Heart left ventricle (tissue), 16 donors: ENCODE measurements at regions not wholly inside any gene's neighbourhood (a gene's known extent, or its start where the extent isn't known, plus 50 kb on each side); places are given as distances from the start of the nearest gene placed in this dataset.

ENCODE experiments used
- ATAC-seq, 4 donors: fragments of 200-7000 bp; cut with Tn5 transposase; one replicate each; pipeline ENCODE4 v1.9.1; 2020 to 2022; ENCODE audit warnings: moderate library complexity in 4 of 4, mild to moderate bottlenecking in 3 of 4, moderate number of reproducible peaks in 1 of 4
- DNase-seq, 5 donors: peaks; one replicate each; pipeline ENCODE4 v3.0.0-alpha.2; 2020
- H3K27ac ChIP-seq, 12 donors: fragments of 200-600 bp; sonication (generic) in 4 of 12; one replicate each; pipeline versions ENCODE4 v1.5.0 to v1.8.0; 2016 to 2022; ENCODE audit warnings: mild to moderate bottlenecking in 2 of 12
- H3K27me3 ChIP-seq, 9 donors: fragments of 200-600 bp; sonication (generic) in 2 of 9; one replicate each; pipeline versions ENCODE4 v1.5.1 to v1.8.0; 2016 to 2022; ENCODE audit warnings: mild to moderate bottlenecking in 3 of 9
- H3K36me3 ChIP-seq, 9 donors: fragments of 200-600 bp; sonication (generic) in 2 of 9; one replicate each; pipeline versions ENCODE4 v1.5.0 to v1.8.0; 2018 to 2022; ENCODE audit warnings: mild to moderate bottlenecking in 2 of 9
- H3K4me1 ChIP-seq, 12 donors: fragments of 200-600 bp; sonication (generic) in 4 of 12; one replicate each; pipeline versions ENCODE4 v1.5.0 to v1.8.0; 2016 to 2022; ENCODE audit warnings: mild to moderate bottlenecking in 3 of 12
- H3K4me3 ChIP-seq, 12 donors: fragments of 200-600 bp; sonication (generic) in 4 of 12; one replicate each; pipeline versions ENCODE4 v1.5.0 to v1.8.0; 2017 to 2022; ENCODE audit warnings: mild to moderate bottlenecking in 9 of 12, moderate library complexity in 4 of 12
- H3K9me3 ChIP-seq, 12 donors: fragments of 200-600 bp; sonication (generic) in 4 of 12; one replicate each; pipeline versions ENCODE4 v1.5.0 to v1.8.0; 2016 to 2022; ENCODE audit warnings: mild to moderate bottlenecking in 1 of 12
- POLR2A ChIP-seq, 2 donors: fragments of 450-650 bp; IDR thresholded peaks; one replicate each; pipeline ENCODE4 v1.6.1; 2017; ENCODE audit warnings: antibody characterized with exemption in 2 of 2, mild to moderate bottlenecking in 2 of 2, moderate library complexity in 2 of 2
- WGBS, 4 donors: extraction: QIAGEN DNeasy Blood & Tissue Kit in 2 of 4; methylation state at CpG; one replicate each; pipeline versions ENCODE4 v1.1.5 to v1.1.7; 2013 to 2018; 5-methylcytosine and 5-hydroxymethylcytosine counted together
- intact Hi-C, 10 donors: fragments of 100-400 bp; cut with DNase I; formaldehyde crosslinking; loops; one replicate each; pipeline versions ENCODE4 v1.11.1 to v1.14.2; 2022
- TF ChIP-seq, protein P1 (sequence below), 12 donors: fragments of 200-600 bp; sonication (generic) in 4 of 12; IDR thresholded peaks; one replicate each; pipeline versions ENCODE4 v1.5.0 to v1.8.0; 2018 to 2022; ENCODE audit warnings: antibody characterized with exemption in 12 of 12, mild to moderate bottlenecking in 5 of 12
- donor health status: ischemic (EF 13 %, LVEDD 7.1; RV severe dilation, severe dysfunction).
- donor health status: healthy with polysubstance abuse.
- donor health status: DM: no; HTN: yes; CAD: no.
- donor health status: DM: no; HTN: no; CAD: no.
- donor health status: ischemic (EF 25% LVEDD 6.9; RV normal size, moderate dysfunction).
- donor health status: ischemic (EF 25% LVEDD 5.7; RV mildly dilated, moderate dysfunction).
- donor health status: healthy.
- donor health status: DM: yes; HTN: yes; CAD: no.
- donor health status: ischemic (EF 35%, LVEDD 5.7; RV mildly dilated, moderate dysfunction).
- donor health status: nonischemic (EF 11% LVEDD 7.7; RV severe dilation, severe dysfunction).
- donor health status: DM: yes; HTN: yes; CAD: no.
- donor health status: PGD.
- donor health status: ischemic (EF 29% LVEDD 5.4; RV normal size, mild dysfunction).
- donor health status: nonischemic (EF 23%, LVEDD 6.1; RV moderate dilation, normal function).

DNA sequence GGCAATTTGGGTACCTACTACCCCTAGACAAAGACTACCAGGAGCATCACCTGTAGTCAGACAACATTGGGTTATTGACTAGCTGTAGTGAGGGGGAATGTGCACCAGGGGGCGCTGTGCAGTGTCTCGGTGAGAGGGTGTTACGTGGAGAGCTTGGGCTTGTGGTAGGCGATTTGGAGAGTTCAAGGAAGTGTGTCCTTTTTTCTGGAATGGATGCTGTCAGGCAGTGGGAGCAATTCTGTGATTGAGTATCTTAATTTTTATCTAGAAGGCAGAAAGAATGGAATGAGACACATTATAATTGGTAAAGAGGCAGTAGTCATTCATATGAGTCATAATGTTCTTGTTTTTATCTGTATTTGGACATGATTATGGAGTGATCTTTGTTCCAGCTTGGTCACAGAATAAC is 187.7 kb downstream of the GALC start:
- Histone ChIP-seq H3K4me1 (no peaks in the 10 kb centered on the region), H3K9me3 (no peaks in the 10 kb centered on the region), H3K27me3 (no peaks in the 10 kb centered on the region), H3K27ac (peak overlapping the region in 1 of 12 donors; percentile 30), H3K4me3 (no peak overlapping the region), H3K36me3 (no peaks in the 10 kb centered on the region)
- peak in 3 of 5 donors; percentile 25 to 37 (median 34) for DNase-seq
- TF ChIP-seq, protein P1, sequence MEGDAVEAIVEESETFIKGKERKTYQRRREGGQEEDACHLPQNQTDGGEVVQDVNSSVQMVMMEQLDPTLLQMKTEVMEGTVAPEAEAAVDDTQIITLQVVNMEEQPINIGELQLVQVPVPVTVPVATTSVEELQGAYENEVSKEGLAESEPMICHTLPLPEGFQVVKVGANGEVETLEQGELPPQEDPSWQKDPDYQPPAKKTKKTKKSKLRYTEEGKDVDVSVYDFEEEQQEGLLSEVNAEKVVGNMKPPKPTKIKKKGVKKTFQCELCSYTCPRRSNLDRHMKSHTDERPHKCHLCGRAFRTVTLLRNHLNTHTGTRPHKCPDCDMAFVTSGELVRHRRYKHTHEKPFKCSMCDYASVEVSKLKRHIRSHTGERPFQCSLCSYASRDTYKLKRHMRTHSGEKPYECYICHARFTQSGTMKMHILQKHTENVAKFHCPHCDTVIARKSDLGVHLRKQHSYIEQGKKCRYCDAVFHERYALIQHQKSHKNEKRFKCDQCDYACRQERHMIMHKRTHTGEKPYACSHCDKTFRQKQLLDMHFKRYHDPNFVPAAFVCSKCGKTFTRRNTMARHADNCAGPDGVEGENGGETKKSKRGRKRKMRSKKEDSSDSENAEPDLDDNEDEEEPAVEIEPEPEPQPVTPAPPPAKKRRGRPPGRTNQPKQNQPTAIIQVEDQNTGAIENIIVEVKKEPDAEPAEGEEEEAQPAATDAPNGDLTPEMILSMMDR (IDR thresholded peaks at IDR 0.05), result peak; percentile 46 to 69 (median 60)
- no peak for TF ChIP-seq POLR2A (IDR thresholded peaks at IDR 0.05)
- intact Hi-C loops, result loop anchor here in 8 of 10 donors (1.0 to 5.0 kb wide), 4 partner anchors 90 to 92 kb away; no protein-coding TSS in a partner anchor
- WGBS, 4 donors, result 18 to 21% (median 20%) methylated on average over 4 of the region's 4 CpGs
- peak in 3 of 4 donors; percentile 52 to 63 (median 55) for ATAC-seq

DNA sequence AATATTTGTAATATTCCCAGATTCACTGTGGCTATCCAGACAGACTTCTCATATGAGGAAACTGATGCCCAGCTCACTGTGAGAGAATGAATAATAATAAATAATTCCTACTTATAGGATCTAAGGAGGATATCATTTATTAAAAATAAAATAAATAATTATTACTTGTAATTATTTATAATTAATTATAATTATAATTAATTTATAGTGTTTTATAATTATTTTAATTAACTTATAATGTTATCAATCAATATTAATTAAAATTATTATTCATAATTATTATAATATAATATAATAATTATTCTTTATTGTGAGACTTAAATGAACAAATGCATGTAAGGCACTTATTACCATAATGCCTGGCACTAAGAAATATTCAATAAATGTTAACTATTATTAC is 192.8 kb downstream of the GALC start:
- ATAC-seq, result no peak
- Histone ChIP-seq H3K4me3 (no peak overlapping the region), H3K9me3 (no peaks in the 10 kb centered on the region), H3K4me1 (no peaks in the 10 kb centered on the region), H3K27ac (no peak overlapping the region), H3K36me3 (no peaks in the 10 kb centered on the region), H3K27me3 (no peaks in the 10 kb centered on the region)
- TF ChIP-seq, protein P1 (IDR thresholded peaks at IDR 0.05), result no peak
- no peak for TF ChIP-seq POLR2A (IDR thresholded peaks at IDR 0.05)
- intact Hi-C loops, result no loop called here
- no peak for DNase-seq

DNA sequence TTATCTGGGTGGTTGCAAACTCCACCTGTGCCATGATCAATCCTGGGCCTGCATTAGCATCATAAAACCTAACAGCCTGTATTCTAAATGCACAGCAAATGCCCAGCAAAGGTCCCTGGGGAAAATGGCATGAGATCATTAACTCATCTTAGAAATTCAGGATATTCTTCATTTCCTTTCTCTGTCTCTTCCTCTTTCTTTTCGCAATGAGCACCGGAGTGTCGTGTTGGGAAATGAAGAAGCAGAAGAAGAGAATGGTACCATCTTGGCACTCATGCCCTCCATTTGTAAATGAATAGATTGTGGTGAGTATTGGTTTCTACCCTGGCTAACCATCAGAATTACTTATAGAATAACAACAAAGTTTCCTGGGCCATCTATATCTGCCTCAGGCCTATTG is 193.6 kb downstream of the GALC start:
- Histone ChIP-seq H3K27ac (no peak overlapping the region), H3K27me3 (no peaks in the 10 kb centered on the region), H3K36me3 (no peaks in the 10 kb centered on the region), H3K4me3 (no peak overlapping the region), H3K4me1 (no peaks in the 10 kb centered on the region), H3K9me3 (no peaks in the 10 kb centered on the region)
- TF ChIP-seq, protein P1 (IDR thresholded peaks at IDR 0.05), result no peak
- no peak for TF ChIP-seq POLR2A (IDR thresholded peaks at IDR 0.05)
- 64 to 69% (median 68%) methylated on average over 3 of the region's 3 CpGs for WGBS, 4 donors
- intact Hi-C loops, result no loop called here
- DNase-seq, result no peak
- ATAC-seq, result no peak

DNA sequence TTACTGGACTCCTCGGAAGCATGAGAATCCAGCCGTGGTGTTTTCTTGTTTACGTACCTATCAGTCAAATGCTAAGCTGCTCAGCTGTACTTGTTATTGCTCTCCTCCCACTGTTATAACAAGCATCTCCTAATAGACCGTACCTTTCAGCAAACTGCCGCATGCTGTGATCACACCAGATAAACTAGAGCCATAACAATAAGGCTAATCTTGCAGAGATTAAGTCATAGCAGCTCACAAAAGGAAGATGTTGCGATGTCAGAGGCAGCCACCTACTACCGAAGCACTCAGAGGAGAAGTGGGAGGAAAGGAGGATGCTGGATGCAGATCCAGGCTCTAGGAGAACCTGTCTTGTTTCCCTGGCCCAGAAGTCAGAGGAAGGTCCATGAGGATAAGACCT is 196.0 kb downstream of the GALC start:
- H3K36me3 ChIP-seq, result no peaks in the 10 kb centered on the region

More for the DNA sequence above, 196.0 kb downstream of the GALC start:
- intact Hi-C loops, result no loop called here
- 64 to 78% (median 68%) methylated on average over 7 of the region's 7 CpGs for WGBS, 4 donors
- no peaks in the 10 kb centered on the region for H3K9me3 ChIP-seq
- peaks cover 0 to 3% (median 0%) of the 10 kb centered on the region in 9 donors for H3K27me3 ChIP-seq
- no peak overlapping the region for H3K4me3 ChIP-seq
- ATAC-seq, result no peak
- DNase-seq, result no peak
- no peaks in the 10 kb centered on the region for H3K4me1 ChIP-seq
- H3K27ac ChIP-seq, result no peak overlapping the region
- no peak for TF ChIP-seq POLR2A (IDR thresholded peaks at IDR 0.05)
- TF ChIP-seq, protein P1 (IDR thresholded peaks at IDR 0.05), result no peak
